Lower leg skin (tissue), 4 donors: ENCODE measurements at regions not wholly inside any gene's neighbourhood (a gene's known extent, or its start where the extent isn't known, plus 50 kb on each side); places are given as distances from the start of the nearest gene placed in this dataset.

Source experiments
- DNase-seq, 2 donors: peaks; one replicate each; pipeline ENCODE4 v3.0.0-alpha.2; 2019; ENCODE audit warnings: low spot score in 2 of 2
- H3K4me3 ChIP-seq: fragments of 200-600 bp; sonication (generic); 2 replicates; pipeline ENCODE4 v1.5.1; 2017; ENCODE audit warnings: mild to moderate bottlenecking, low read depth; ENCODE audit not compliant: poor library complexity, severe bottlenecking
- POLR2A ChIP-seq, 2 donors: fragments of 450-650 bp; IDR thresholded peaks; one replicate each; pipeline ENCODE4 v1.6.1; 2016 to 2017; ENCODE audit warnings: antibody characterized with exemption in 2 of 2, mild to moderate bottlenecking in 1 of 2, moderate library complexity in 1 of 2
- WGBS, 2 donors: methylation state at CpG; one replicate each; pipeline ENCODE4 v1.1.5; 2018; 5-methylcytosine and 5-hydroxymethylcytosine counted together
- intact Hi-C: fragments of 100-400 bp; cut with DNase I; formaldehyde crosslinking; loops from one replicate; pipeline ENCODE4 v1.15.0; 2023; ENCODE audit warnings: low total_unique reads
- TF ChIP-seq, protein P1 (sequence below), 3 donors: fragments of 450-650 bp; IDR thresholded peaks; one replicate each; pipeline ENCODE4 v1.5.1; 2016; ENCODE audit warnings: antibody characterized with exemption in 3 of 3, mild to moderate bottlenecking in 3 of 3, moderate library complexity in 2 of 3

GRCh38 chr18:41899535-41899934 lies 55.5 kb upstream of the PIK3C3 start:
- intact Hi-C loops = no loop called here
- H3K4me3 ChIP-seq = no peak overlapping the region
- DNase-seq = no peak
- TF ChIP-seq POLR2A (IDR thresholded peaks at IDR 0.05) = no peak
- TF ChIP-seq, protein P1, sequence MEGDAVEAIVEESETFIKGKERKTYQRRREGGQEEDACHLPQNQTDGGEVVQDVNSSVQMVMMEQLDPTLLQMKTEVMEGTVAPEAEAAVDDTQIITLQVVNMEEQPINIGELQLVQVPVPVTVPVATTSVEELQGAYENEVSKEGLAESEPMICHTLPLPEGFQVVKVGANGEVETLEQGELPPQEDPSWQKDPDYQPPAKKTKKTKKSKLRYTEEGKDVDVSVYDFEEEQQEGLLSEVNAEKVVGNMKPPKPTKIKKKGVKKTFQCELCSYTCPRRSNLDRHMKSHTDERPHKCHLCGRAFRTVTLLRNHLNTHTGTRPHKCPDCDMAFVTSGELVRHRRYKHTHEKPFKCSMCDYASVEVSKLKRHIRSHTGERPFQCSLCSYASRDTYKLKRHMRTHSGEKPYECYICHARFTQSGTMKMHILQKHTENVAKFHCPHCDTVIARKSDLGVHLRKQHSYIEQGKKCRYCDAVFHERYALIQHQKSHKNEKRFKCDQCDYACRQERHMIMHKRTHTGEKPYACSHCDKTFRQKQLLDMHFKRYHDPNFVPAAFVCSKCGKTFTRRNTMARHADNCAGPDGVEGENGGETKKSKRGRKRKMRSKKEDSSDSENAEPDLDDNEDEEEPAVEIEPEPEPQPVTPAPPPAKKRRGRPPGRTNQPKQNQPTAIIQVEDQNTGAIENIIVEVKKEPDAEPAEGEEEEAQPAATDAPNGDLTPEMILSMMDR (IDR thresholded peaks at IDR 0.05) = no peak
- 96 to 97% methylated on average over 2 of the region's 2 CpGs for WGBS, 2 donors

DNA sequence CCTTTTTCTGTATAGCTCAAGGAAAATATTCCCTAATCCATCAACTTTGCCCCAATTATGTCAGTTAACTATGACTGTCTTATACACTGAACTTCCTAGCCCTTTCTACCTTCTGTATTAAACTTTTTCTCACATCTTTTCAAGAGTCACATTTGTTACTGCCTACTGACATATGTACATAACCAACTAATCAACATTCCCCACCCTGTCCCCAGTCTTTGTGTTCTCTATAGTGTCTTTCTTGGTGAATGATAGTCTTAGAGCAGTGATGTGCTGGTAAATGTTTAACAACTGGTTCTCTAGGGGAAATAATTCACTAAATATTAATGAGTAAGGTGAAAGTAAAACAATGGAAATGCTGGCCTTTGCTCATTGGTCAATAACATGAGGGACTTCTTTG lies 61.6 kb upstream of the PIK3C3 start:
- intact Hi-C loops = no loop called here
- H3K4me3 ChIP-seq = no peak overlapping the region
- DNase-seq = no peak
- TF ChIP-seq, protein P1 (IDR thresholded peaks at IDR 0.05) = no peak
- TF ChIP-seq POLR2A (IDR thresholded peaks at IDR 0.05) = no peak

- intact Hi-C loops = no loop called here
- DNase-seq = no peak
- WGBS, 2 donors = 55 to 73% methylated on average over 1 of the region's 1 CpG
- H3K4me3 ChIP-seq = no peak overlapping the region
- TF ChIP-seq POLR2A (IDR thresholded peaks at IDR 0.05) = no peak
- TF ChIP-seq, protein P1 (IDR thresholded peaks at IDR 0.05) = no peak
Observed at GRCh38 chr18:41887100-41887499, 67.9 kb upstream of the PIK3C3 start.

DNA sequence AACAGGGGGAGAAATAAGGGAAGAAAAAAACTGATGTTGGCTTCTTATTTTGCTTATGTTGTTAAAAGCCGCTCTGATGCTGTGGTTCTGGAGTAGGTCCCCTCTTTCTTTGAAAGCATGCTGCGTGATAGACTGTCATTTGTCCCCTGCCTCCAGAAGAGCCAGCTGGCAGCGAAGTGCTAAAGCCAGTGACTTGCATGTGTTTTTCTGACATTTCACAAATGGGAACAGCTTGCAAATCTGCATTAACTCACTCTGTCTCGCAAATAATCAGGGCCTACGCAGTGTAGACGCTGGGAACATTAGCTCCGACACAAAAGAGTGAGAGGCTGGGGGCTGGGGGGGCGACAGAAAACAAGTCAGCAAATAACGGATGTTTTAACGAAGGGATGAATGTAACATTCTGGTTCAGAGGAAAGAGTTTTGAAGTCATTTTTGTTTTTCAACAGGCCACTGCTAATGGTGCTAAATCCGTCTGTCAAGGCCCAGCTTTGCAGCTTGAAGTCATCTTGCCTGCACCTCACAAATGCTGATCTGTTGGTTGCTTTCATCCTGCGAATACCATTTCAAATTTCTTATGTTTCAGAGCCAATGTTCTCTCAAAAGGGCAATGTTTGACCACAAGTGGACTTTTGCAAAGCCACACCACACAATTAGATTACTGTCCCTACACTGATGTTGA lies 68.8 kb upstream of the PIK3C3 start:
- no peak overlapping the region for H3K4me3 ChIP-seq
- 73 to 75% methylated on average over 12 of the region's 12 CpGs for WGBS, 2 donors
- TF ChIP-seq, protein P1 (IDR thresholded peaks at IDR 0.05) = no peak
- TF ChIP-seq POLR2A (IDR thresholded peaks at IDR 0.05) = no peak
- DNase-seq = no peak
- intact Hi-C loops = no loop called here

GRCh38 chr18:41881285-41881684 lies 73.7 kb upstream of the PIK3C3 start:
- intact Hi-C loops = no loop called here
- no peak overlapping the region for H3K4me3 ChIP-seq
- DNase-seq = no peak
- TF ChIP-seq POLR2A (IDR thresholded peaks at IDR 0.05) = no peak
- TF ChIP-seq, protein P1 (IDR thresholded peaks at IDR 0.05) = no peak
- 76 to 82% methylated on average over 3 of the region's 3 CpGs for WGBS, 2 donors

DNA sequence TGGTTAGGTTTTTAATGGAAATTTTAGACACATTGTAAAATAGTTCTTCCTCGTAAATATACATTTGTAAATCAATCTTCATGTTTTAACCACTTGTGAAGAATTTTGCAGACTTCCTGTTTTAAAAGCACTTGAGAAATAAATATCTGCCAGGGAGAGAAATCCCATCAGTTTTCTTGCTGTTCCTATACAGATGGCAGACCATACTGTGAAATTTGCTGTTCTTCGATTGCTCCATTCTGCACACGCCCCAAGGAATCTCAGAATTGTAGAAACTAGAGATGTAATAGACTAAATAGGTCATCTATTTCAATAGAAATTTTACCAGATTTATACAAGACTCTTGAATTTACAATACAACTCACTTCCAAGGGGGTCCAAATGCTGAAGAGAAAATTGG lies 75.8 kb upstream of the PIK3C3 start:
- intact Hi-C loops = no loop called here
- no peak overlapping the region for H3K4me3 ChIP-seq
- TF ChIP-seq, protein P1 (IDR thresholded peaks at IDR 0.05) = no peak
- no peak for TF ChIP-seq POLR2A (IDR thresholded peaks at IDR 0.05)
- no peak for DNase-seq
- WGBS, 2 donors = 80 to 88% methylated on average over 3 of the region's 3 CpGs
